GM12878 (cell line): ENCODE measurements at regions not wholly inside any gene's neighbourhood (a gene's known extent, or its start where the extent isn't known, plus 50 kb on each side); places are given as distances from the start of the nearest gene placed in this dataset.

Experiments
- ATAC-seq: fragments of 200-7000 bp; cut with Tn5 transposase; 3 replicates; pipeline ENCODE4 v1.9.1; 2020; ENCODE audit warnings: mild to moderate bottlenecking, moderate library complexity
- BruUV-seq: library from RNA; stranded (reverse); fragments of 400-500 nt; replicated peaks from 2 replicates; lab custom pipeline; 2021; lab: Mats Ljungman, UMichigan
- CTCF ChIA-PET: fragments of 300-600 bp; sonication (Branson Sonifier 250); formaldehyde crosslinking; extraction: SDS; loops from one replicate; lab custom pipeline; 2021; ENCODE audit warnings: inconsistent platforms; lab: Yijun Ruan, JAX
- POLR2A ChIA-PET: fragments of 350-600 bp; formaldehyde crosslinking; extraction: SDS; loops from one replicate; lab custom pipeline; 2021; ENCODE audit warnings: inconsistent platforms; lab: Charles Lee
- RAD21 ChIA-PET: fragments of 300-600 bp; sonication (Branson Sonifier 250); formaldehyde crosslinking; loops from one replicate; lab custom pipeline; 2023; ENCODE audit warnings: antibody characterized with exemption; ENCODE audit not compliant: unreplicated experiment; lab: Charles Lee
- SMC1A ChIA-PET: fragments of 300-600 bp; sonication (Branson Sonifier 250); formaldehyde crosslinking; loops from one replicate; lab custom pipeline; 2023; ENCODE audit not compliant: unreplicated experiment, uncharacterized antibody; lab: Charles Lee
- DNase-seq: peaks from one replicate; pipeline ENCODE4 v3.0.0-alpha.2; 2011; ENCODE audit warnings: low read depth, low spot score
- FAIRE-seq: peaks from 3 replicates; lab custom pipeline; 2011; peaks lifted over from hg19 to GRCh38; lab: Jason Lieb, UNC
- H2AFZ ChIP-seq: 2 replicates; pipeline ENCODE4 v1.6.0; 2011; ENCODE audit warnings: low read depth, low read length, control low read depth; ENCODE audit not compliant: control insufficient read depth
- H3K27ac ChIP-seq: 2 replicates; pipeline ENCODE4 v1.5.1; 2011; ENCODE audit warnings: control low read depth; ENCODE audit not compliant: control insufficient read depth, insufficient read depth
- H3K27me3 ChIP-seq, 2 experiments: replicated peaks in 1 of 2; 2 replicates each; pipeline versions ENCODE4 v1.6.0 to v1.6.1; 2011; ENCODE audit warnings: low read length in 1 of 2; ENCODE audit not compliant: control insufficient read depth in 2 of 2, insufficient read depth in 2 of 2
- H3K36me3 ChIP-seq, 2 experiments: 2 replicates each; pipeline ENCODE4 v1.5.1; 2011; ENCODE audit warnings: low read length in 1 of 2; ENCODE audit not compliant: control insufficient read depth in 2 of 2, insufficient read depth in 2 of 2
- H3K4me1 ChIP-seq: 2 replicates; pipeline ENCODE4 v1.6.1; 2011; ENCODE audit warnings: mild to moderate bottlenecking, low read length, moderate library complexity, mixed read lengths; ENCODE audit not compliant: control insufficient read depth, insufficient read depth
- H3K4me2 ChIP-seq: 2 replicates; pipeline ENCODE4 v1.6.0; 2011; ENCODE audit warnings: control low read depth; ENCODE audit not compliant: control insufficient read depth, insufficient read depth
- H3K4me3 ChIP-seq: fragments of 200-600 bp; sonication (generic); 2 replicates; pipeline ENCODE4 v1.5.1; 2016
- H3K79me2 ChIP-seq: 2 replicates; pipeline ENCODE4 v1.6.0; 2011; ENCODE audit warnings: low read length; ENCODE audit not compliant: control insufficient read depth, insufficient read depth
- H3K9ac ChIP-seq: 2 replicates; pipeline ENCODE4 v1.8.0; 2011; ENCODE audit warnings: low read length, control low read depth, mixed read lengths; ENCODE audit not compliant: control insufficient read depth, insufficient read depth
- H3K9me3 ChIP-seq: replicated peaks from 3 replicates; pipeline ENCODE4 v1.5.1; 2011; ENCODE audit warnings: mild to moderate bottlenecking, low read length; ENCODE audit not compliant: control insufficient read depth, insufficient read depth
- H4K20me1 ChIP-seq: 2 replicates; pipeline ENCODE4 v1.6.0; 2011; ENCODE audit not compliant: control insufficient read depth, insufficient read depth
- NKRF ChIP-seq: fragments of 450-650 bp; conservative IDR thresholded peaks from 2 replicates; pipeline ENCODE4 v1.6.1; 2017; ENCODE audit warnings: mild to moderate bottlenecking, moderate library complexity
- PAX5 ChIP-seq: IDR thresholded peaks from 2 replicates; pipeline ENCODE4 v1.6.1; 2011; ENCODE audit warnings: low read depth, low read length, borderline replicate concordance
- RB1 ChIP-seq: fragments of 450-650 bp; formaldehyde crosslinking; IDR thresholded peaks from 2 replicates; pipeline ENCODE4 v1.6.1; 2017; ENCODE audit warnings: mild to moderate bottlenecking, borderline replicate concordance
- RCOR1 ChIP-seq: conservative IDR thresholded peaks from 2 replicates; pipeline ENCODE4 v1.6.1; 2012; ENCODE audit warnings: low read depth, low read length, improper control_type of control experiment
- SMARCA5 ChIP-seq: fragments of 450-650 bp; IDR thresholded peaks from 2 replicates; pipeline ENCODE4 v1.6.1; 2017; ENCODE audit warnings: mild to moderate bottlenecking
- SP1 ChIP-seq: IDR thresholded peaks from one replicate; pipeline ENCODE4 v1.6.1; 2011; ENCODE audit warnings: low read depth, low read length
- TAF1 ChIP-seq: IDR thresholded peaks from 2 replicates; pipeline ENCODE4 v1.6.1; 2011; ENCODE audit warnings: mild to moderate bottlenecking, low read depth, low read length, borderline replicate concordance
- ZBTB33 ChIP-seq: fragments of 450-650 bp; IDR thresholded peaks from 2 replicates; pipeline ENCODE4 v1.6.1; 2017; ENCODE audit warnings: mild to moderate bottlenecking
- WGBS: methylation state at CpG from one replicate; pipeline ENCODE4 v1.1.6; 2016; ENCODE audit warnings: low lambda C conversion rate; ENCODE audit not compliant: insufficient replicate concordance, insufficient coverage; ENCODE audit errors: missing lambda C conversion rate; 5-methylcytosine and 5-hydroxymethylcytosine counted together
- in situ Hi-C: fragments of 300-500 bp; cut with MboI; formaldehyde crosslinking; loops from 9 replicates; pipeline ENCODE4 v1.14.3; 2018; ENCODE audit warnings: mixed read lengths
- intact Hi-C: fragments of 100-400 bp; cut with micrococcal nuclease; formaldehyde crosslinking; loops from one replicate; pipeline ENCODE4 v1.14.2; 2022; ENCODE audit not compliant: unreplicated experiment

GRCh38 chr16:50974438-50975036 is 176.5 kb downstream of the SALL1 start:
- no peaks in the 10 kb centered on the region for H3K4me1 ChIP-seq
- POLR2A ChIA-PET = no interaction called here
- no peaks in the 10 kb centered on the region for H3K27me3 ChIP-seq
- H3K9me3 ChIP-seq = no peaks in the 10 kb centered on the region
- SMC1A ChIA-PET = no interaction called here
- BruUV-seq = no TSS peak
- no peak overlapping the region for H2AFZ ChIP-seq
- in situ Hi-C loops (no loop called here), intact Hi-C loops (no loop called here)
- TF ChIP-seq PAX5 = no peak
- TF ChIP-seq RB1 = no peak
- TF ChIP-seq TAF1 = no peak
- TF ChIP-seq RCOR1 = no peak
- TF ChIP-seq SMARCA5 = no peak
- TF ChIP-seq ZBTB33 = no peak
- TF ChIP-seq SP1 = no peak
- no peak for TF ChIP-seq NKRF
- no peak overlapping the region for H3K9ac ChIP-seq
- H3K79me2 ChIP-seq = no peaks in the 10 kb centered on the region
- no peaks in the 10 kb centered on the region for H3K36me3 ChIP-seq
- WGBS = 26% methylated on average over 6 of the region's 6 CpGs
- no peak overlapping the region for H3K4me3 ChIP-seq
- H4K20me1 ChIP-seq = no peaks in the 10 kb centered on the region
- CTCF ChIA-PET = no interaction called here
- RAD21 ChIA-PET = no interaction called here
- H3K4me2 ChIP-seq = no peak overlapping the region
- no peak overlapping the region for H3K27ac ChIP-seq
- DNase-seq = no peak
- ATAC-seq = no peak
- FAIRE-seq = no peak
